ENCODE measurements at regions not wholly inside any gene's neighbourhood (a gene's known extent, or its start where the extent isn't known, plus 50 kb on each side); places are given as distances from the start of the nearest gene placed in this dataset.
"Not testable (repeated sequence)": the region's sequence is repeated elsewhere in the genome, so short reads cannot be mapped to it uniquely, and the experiment has no call there.

GRCh38 chr13:112169941-112170822 lies 103.2 kb downstream of the SOX1 start:
- no peaks in the 10 kb centered on the region for H3K36me3 ChIP-seq (ENCODE audit: control insufficient read depth, insufficient read depth, low read length)
- H3K4me1 ChIP-seq (ENCODE audit: control insufficient read depth, insufficient read depth, low read length): no peaks in the 10 kb centered on the region
- no peak overlapping the region for H3K4me3 ChIP-seq (ENCODE audit: low read depth, low read length)
- H3K9ac ChIP-seq (ENCODE audit: low read depth, low read length): no peak overlapping the region
- no peaks in the 10 kb centered on the region for H3K27me3 ChIP-seq (ENCODE audit: control insufficient read depth, insufficient read depth, low read length)
- no peaks in the 10 kb centered on the region for H3K9me3 ChIP-seq (ENCODE audit: control insufficient read depth, insufficient read depth, low read length)

- H3K9ac ChIP-seq (ENCODE audit: low read depth, low read length): no peak overlapping the region
- H3K9me3 ChIP-seq (ENCODE audit: control insufficient read depth, insufficient read depth, low read length): no peaks in the 10 kb centered on the region
- H3K4me1 ChIP-seq (ENCODE audit: control insufficient read depth, insufficient read depth, low read length): no peaks in the 10 kb centered on the region
- no peaks in the 10 kb centered on the region for H3K36me3 ChIP-seq (ENCODE audit: control insufficient read depth, insufficient read depth, low read length)
- H3K4me3 ChIP-seq (ENCODE audit: low read depth, low read length): no peak overlapping the region
- no peaks in the 10 kb centered on the region for H3K27me3 ChIP-seq (ENCODE audit: control insufficient read depth, insufficient read depth, low read length)
Measured at GRCh38 chr13:112170823-112171569, 104.0 kb downstream of the SOX1 start.

GRCh38 chr13:112171570-112171965 lies 104.6 kb downstream of the SOX1 start:
- H3K27me3 ChIP-seq (ENCODE audit: control insufficient read depth, insufficient read depth, low read length): no peaks in the 10 kb centered on the region
- no peak overlapping the region for H3K9ac ChIP-seq (ENCODE audit: low read depth, low read length)
- H3K36me3 ChIP-seq (ENCODE audit: control insufficient read depth, insufficient read depth, low read length): no peaks in the 10 kb centered on the region
- no peaks in the 10 kb centered on the region for H3K4me1 ChIP-seq (ENCODE audit: control insufficient read depth, insufficient read depth, low read length)
- no peaks in the 10 kb centered on the region for H3K9me3 ChIP-seq (ENCODE audit: control insufficient read depth, insufficient read depth, low read length)
- H3K4me3 ChIP-seq (ENCODE audit: low read depth, low read length): no peak overlapping the region

- Histone ChIP-seq H3K4me3 (ENCODE audit: low read depth, low read length) (no peak overlapping the region), H3K4me1 (ENCODE audit: control insufficient read depth, insufficient read depth, low read length) (no peaks in the 10 kb centered on the region), H3K9ac (ENCODE audit: low read depth, low read length) (no peak overlapping the region), H3K36me3 (ENCODE audit: control insufficient read depth, insufficient read depth, low read length) (no peaks in the 10 kb centered on the region), H3K9me3 (ENCODE audit: control insufficient read depth, insufficient read depth, low read length) (no peaks in the 10 kb centered on the region), H3K27me3 (ENCODE audit: control insufficient read depth, insufficient read depth, low read length) (no peaks in the 10 kb centered on the region)
Measured at GRCh38 chr13:112172017-112172416, 105.1 kb downstream of the SOX1 start.

GRCh38 chr13:112172641-112173251 lies 105.8 kb downstream of the SOX1 start:
- Histone ChIP-seq H3K36me3 (ENCODE audit: control insufficient read depth, insufficient read depth, low read length) (no peaks in the 10 kb centered on the region), H3K9me3 (ENCODE audit: control insufficient read depth, insufficient read depth, low read length) (no peaks in the 10 kb centered on the region), H3K4me3 (ENCODE audit: low read depth, low read length) (no peak overlapping the region), H3K4me1 (ENCODE audit: control insufficient read depth, insufficient read depth, low read length) (no peaks in the 10 kb centered on the region), H3K9ac (ENCODE audit: low read depth, low read length) (no peak overlapping the region), H3K27me3 (ENCODE audit: control insufficient read depth, insufficient read depth, low read length) (no peaks in the 10 kb centered on the region)

GRCh38 chr13:112174476-112175110 lies 107.6 kb downstream of the SOX1 start:
- Histone ChIP-seq H3K36me3 (ENCODE audit: control insufficient read depth, insufficient read depth, low read length) (no peaks in the 10 kb centered on the region), H3K27me3 (ENCODE audit: control insufficient read depth, insufficient read depth, low read length) (no peaks in the 10 kb centered on the region), H3K9ac (ENCODE audit: low read depth, low read length) (no peak overlapping the region), H3K4me1 (ENCODE audit: control insufficient read depth, insufficient read depth, low read length) (no peaks in the 10 kb centered on the region), H3K4me3 (ENCODE audit: low read depth, low read length) (no peak overlapping the region), H3K9me3 (ENCODE audit: control insufficient read depth, insufficient read depth, low read length) (no peaks in the 10 kb centered on the region)

- Histone ChIP-seq H3K9me3 (ENCODE audit: control insufficient read depth, insufficient read depth, low read length) (no peaks in the 10 kb centered on the region), H3K4me1 (ENCODE audit: control insufficient read depth, insufficient read depth, low read length) (no peaks in the 10 kb centered on the region), H3K9ac (ENCODE audit: low read depth, low read length) (no peak overlapping the region), H3K4me3 (ENCODE audit: low read depth, low read length) (no peak overlapping the region), H3K27me3 (ENCODE audit: control insufficient read depth, insufficient read depth, low read length) (no peaks in the 10 kb centered on the region), H3K36me3 (ENCODE audit: control insufficient read depth, insufficient read depth, low read length) (no peaks in the 10 kb centered on the region)
Measured at GRCh38 chr13:112175162-112176075, 108.5 kb downstream of the SOX1 start.

- H3K27me3 ChIP-seq (ENCODE audit: control insufficient read depth, insufficient read depth, low read length); H3K9me3 ChIP-seq (ENCODE audit: control insufficient read depth, insufficient read depth, low read length); H3K4me3 ChIP-seq (ENCODE audit: low read depth, low read length); H3K9ac ChIP-seq (ENCODE audit: low read depth, low read length); H3K4me1 ChIP-seq (ENCODE audit: control insufficient read depth, insufficient read depth, low read length); H3K36me3 ChIP-seq (ENCODE audit: control insufficient read depth, insufficient read depth, low read length): not testable (repeated sequence)
Measured at GRCh38 chr13:112176141-112177119, 109.5 kb downstream of the SOX1 start.

GRCh38 chr13:112177450-112178288 lies 110.7 kb downstream of the SOX1 start:
- H3K9me3 ChIP-seq (ENCODE audit: control insufficient read depth, insufficient read depth, low read length): no peaks in the 10 kb centered on the region
- no peaks in the 10 kb centered on the region for H3K27me3 ChIP-seq (ENCODE audit: control insufficient read depth, insufficient read depth, low read length)

More at GRCh38 chr13:112177450-112178288, 110.7 kb downstream of the SOX1 start:
- Histone ChIP-seq H3K4me1 (ENCODE audit: control insufficient read depth, insufficient read depth, low read length) (no peaks in the 10 kb centered on the region), H3K36me3 (ENCODE audit: control insufficient read depth, insufficient read depth, low read length) (no peaks in the 10 kb centered on the region), H3K9ac (ENCODE audit: low read depth, low read length) (no peak overlapping the region), H3K4me3 (ENCODE audit: low read depth, low read length) (no peak overlapping the region)

Measured in iPS-15b (cell line).